HepG2 (cell line): ENCODE measurements at regions not wholly inside any gene's neighbourhood (a gene's known extent, or its start where the extent isn't known, plus 50 kb on each side); places are given as distances from the start of the nearest gene placed in this dataset.

Experiments used
- CREB1 ChIP-seq, 2 experiments: fragments of 450-650 bp in 1 of 2; IDR thresholded peaks; 2 replicates each; pipeline ENCODE4 v1.6.1; 2016 to 2017; ENCODE audit warnings: control low read depth in 1 of 2, mild to moderate bottlenecking in 1 of 2, missing compliant biosample characterization in 1 of 2, missing genetic modification characterization in 1 of 2
- ELF1 ChIP-seq: sonication (generic); formaldehyde crosslinking; IDR thresholded peaks from 2 replicates; pipeline ENCODE4 v1.4.0; 2020; ENCODE audit warnings: missing genetic modification reagents
- HCFC1 ChIP-seq: fragments of 150-350 bp; IDR thresholded peaks from 2 replicates; pipeline ENCODE4 v1.6.1; 2014; ENCODE audit warnings: low read depth, low read length
- NFE2 ChIP-seq: sonication (generic); formaldehyde crosslinking; IDR thresholded peaks from 2 replicates; pipeline ENCODE4 v1.4.0; 2020; ENCODE audit warnings: missing genetic modification reagents
- RARG ChIP-seq: sonication (generic); formaldehyde crosslinking; IDR thresholded peaks from 2 replicates; pipeline ENCODE4 v1.4.0; 2020; ENCODE audit warnings: low read depth, mild to moderate bottlenecking, missing genetic modification reagents
- ZNF780A ChIP-seq: sonication (generic); formaldehyde crosslinking; IDR thresholded peaks from 2 replicates; pipeline ENCODE4 v1.8.0; 2022; ENCODE audit warnings: mild to moderate bottlenecking, missing genetic modification reagents, moderate library complexity
- TF ChIP-seq, protein P1 (sequence below): sonication (generic); formaldehyde crosslinking; IDR thresholded peaks from 2 replicates; pipeline ENCODE4 v1.5.0; 2020; ENCODE audit warnings: mild to moderate bottlenecking, low read depth, missing genetic modification reagents, borderline replicate concordance

- TF ChIP-seq HCFC1 = no peak
- no peak for TF ChIP-seq ELF1
- no peak for TF ChIP-seq CREB1 (IDR thresholded peaks at IDR 0.05)
- no peak for TF ChIP-seq CREB1 (CRISPR knock-in tag; IDR thresholded peaks at IDR 0.05)
- TF ChIP-seq ZNF780A (CRISPR knock-in tag) = no peak
- no peak for TF ChIP-seq RARG (CRISPR knock-in tag)
- TF ChIP-seq NFE2 (CRISPR knock-in tag) = no peak
- TF ChIP-seq, protein P1, sequence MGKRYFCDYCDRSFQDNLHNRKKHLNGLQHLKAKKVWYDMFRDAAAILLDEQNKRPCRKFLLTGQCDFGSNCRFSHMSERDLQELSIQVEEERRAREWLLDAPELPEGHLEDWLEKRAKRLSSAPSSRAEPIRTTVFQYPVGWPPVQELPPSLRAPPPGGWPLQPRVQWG (CRISPR knock-in tag) = no peak
Measured at GRCh38 chr7:46685051-46685450, 764.0 kb upstream of the IGFBP3 start.
